ENCODE measurements at regions not wholly inside any gene's neighbourhood (a gene's known extent, or its start where the extent isn't known, plus 50 kb on each side); places are given as distances from the start of the nearest gene placed in this dataset.

GRCh38 chr2:221337957-221338685, 234.0 kb downstream of the EPHA4 start:
- no peak for DNase-seq

DNA sequence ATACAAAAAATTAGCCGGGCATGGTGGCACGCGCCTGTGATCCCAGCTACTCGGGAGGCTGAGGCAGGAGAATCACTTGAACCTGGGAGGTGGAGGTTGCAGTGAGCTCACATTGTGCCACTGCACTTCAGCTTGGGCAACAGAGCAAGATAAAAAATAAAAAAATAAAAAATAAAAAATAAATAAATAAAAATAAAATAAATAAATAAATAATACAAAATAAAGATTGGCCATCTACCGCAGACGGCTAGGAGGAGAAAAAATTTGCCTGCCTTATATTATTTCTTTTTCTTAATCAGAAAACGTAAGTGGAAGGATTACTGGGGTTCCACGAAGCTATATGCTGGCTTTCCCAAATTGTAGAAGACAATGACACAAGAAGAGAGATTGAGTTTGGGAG, 229.7 kb downstream of the EPHA4 start:
- DNase-seq = no peak

DNA sequence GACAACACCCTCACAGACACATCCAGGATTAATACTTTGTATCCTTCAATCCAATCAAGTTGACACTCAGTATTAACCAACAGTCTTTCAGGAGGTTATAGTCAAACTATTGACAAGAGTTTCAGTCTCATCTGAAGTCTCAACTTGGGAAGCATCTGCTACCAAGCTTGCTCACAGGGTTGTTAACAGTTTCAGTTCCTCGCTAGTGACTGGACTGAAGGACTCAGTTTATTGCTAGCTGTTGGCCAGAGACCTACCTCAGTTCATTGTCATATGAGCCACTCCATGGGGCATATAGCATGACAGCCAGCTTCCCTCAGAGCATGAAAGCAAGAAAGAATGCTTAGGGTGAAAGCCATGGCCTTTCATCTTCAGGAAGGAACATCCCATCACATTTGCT, 228.6 kb downstream of the EPHA4 start:
- no peak for DNase-seq

GRCh38 chr2:221345516-221345915, 226.6 kb downstream of the EPHA4 start:
- DNase-seq = no peak

DNA sequence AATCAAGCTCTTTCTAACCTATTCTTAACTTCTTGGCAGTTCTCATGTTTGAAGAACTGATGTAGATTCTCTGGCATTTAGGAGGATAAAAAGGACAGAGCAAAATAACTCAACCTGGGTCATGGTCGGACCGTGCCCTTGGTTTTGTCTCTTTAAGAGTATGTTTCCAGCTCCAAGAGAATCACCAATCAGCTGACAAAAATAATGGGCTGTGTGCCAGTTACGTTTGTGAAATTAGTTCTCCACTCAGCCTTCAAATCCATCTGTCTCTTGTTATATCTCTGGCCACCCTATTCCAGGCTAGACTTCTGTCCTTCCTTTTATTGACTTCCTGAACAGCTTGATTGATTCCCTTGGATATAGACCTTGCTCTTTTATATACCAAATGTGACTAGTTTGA, 225.7 kb downstream of the EPHA4 start:
- no peak for DNase-seq

DNA sequence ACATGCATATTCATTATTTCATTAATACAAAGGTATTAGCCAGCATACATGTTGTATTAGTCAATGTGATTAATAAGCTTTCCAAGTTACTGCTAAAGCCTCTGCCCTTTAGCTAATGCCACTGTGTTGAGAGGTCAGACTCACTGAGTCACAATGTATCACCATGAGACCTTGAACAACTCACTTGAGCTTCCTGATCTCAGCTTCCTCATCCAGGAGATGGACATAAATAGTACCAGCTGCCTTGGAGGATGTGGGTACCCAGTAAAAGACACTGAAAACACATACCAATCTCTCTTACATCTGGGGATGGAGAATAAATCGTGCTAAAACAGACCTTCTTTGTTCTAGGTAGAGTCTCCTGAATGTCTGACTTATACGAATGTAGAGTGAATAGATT, 224.6 kb downstream of the EPHA4 start:
- DNase-seq = no peak

DNA sequence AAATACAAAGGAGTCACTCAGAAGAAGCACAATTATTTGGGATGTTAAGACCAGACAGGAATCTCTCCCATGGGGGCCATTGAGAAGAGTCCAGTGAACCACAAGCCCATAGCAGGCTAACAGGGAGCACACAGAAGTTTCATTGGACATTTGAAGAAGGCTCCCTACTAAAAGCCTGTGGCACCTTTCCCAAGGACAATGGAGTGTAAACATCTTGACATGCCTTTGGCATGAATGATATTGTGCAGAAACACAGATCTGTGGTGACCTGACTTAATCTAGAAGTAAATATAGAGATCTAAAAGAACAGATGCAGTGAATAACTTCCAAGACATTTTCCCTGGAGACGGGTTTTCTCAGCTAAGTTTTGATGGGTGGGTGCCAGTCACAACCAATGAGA, 221.5 kb downstream of the EPHA4 start:
- no peak for DNase-seq

DNA sequence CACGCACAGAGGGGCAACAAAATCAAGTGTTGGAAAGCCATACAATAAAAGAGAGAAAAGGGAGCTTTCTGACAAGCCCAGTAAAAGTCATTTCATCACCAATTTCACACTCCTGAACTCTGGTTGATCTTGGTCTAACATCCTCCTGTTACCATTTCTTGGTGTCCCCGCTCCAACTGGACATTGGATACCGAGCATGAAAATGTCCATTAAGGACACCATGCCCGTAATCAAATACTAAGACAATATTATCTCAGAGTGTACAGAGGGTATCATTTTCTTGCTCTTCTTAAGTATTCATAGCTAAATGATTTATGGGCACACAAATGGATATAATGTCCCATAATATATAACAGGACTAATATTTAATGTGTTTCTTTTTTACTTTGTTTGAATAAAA, 218.9 kb downstream of the EPHA4 start:
- no peak for DNase-seq

DNA sequence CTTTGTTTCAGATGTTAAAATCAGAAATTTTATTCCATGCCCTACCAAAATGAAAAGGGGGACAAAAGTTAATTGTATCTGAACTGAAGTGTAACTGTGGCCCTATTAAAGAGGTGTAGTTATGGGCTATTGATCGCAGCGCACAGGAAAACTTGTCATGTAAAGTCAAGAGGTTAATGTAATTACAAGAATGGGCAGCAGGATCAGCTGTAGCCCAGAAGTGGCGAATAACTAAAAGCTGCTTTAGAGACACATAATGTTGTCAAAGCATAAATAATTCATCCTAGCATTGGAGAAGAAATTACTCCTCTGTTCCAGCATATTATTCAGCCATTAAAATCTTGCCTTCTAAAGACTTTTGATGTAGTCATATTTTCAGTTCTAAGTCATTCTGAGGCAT, 211.8 kb downstream of the EPHA4 start:
- no peak for DNase-seq

DNA sequence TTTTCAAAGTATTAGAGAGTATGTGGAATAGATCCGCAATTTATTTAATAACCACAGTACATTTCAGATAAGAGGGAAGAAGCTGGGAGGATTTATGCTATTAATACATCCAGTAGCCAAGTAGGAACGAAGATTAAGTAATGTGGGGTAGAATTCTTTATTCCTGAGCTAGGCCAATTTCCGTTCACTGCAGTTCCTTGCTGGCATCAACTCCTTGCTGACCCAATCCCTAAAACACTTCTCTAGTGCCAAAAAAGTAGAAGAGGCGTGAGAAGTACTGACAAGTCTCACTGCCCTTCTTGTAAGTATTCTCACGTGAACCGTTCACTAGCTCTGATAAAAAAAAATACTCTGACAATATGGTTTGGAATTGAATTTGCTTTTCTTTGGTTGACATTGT, 211.4 kb downstream of the EPHA4 start:
- DNase-seq = no peak

DNA sequence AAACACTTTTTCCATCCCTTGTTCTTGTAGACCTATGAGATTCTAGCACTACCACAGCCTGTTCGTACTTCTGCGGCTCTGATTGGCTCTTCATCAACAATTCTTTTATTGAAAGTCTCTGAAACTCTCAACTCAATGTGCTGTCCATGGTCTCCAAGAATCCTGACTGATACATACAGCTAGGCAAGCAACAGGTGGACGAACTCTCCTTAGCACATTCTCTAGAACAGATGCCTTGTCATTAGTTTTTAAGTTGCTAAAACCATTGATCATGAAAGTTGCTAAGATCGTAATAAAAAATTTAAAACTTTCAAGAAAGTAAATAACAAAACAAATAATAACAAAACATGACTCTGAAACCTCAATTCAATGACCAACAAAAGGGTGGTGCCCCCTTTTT, 210.5 kb downstream of the EPHA4 start:
- DNase-seq = no peak

DNA sequence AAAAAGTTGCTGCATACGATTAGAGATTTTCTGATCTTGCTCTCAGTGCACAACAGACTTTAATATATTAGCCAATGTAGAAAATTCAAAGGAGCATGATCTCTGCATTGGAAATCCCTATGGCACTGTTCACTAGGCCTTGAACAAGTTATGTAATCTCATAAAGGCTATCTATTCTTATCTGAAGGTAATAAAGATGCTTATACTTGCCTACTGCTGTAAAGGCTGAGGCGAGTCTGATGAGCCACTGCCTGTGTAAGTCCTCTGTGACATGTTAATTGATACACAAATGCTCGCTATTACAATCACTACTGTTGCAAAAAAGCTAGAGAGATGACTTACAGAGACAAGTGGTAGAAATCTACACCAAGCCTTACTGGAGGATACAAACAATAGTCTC, 207.4 kb downstream of the EPHA4 start:
- no peak for DNase-seq

All from NCI-H187 treated with DMSO at 0.1 percent for 48 hours (cell line).